PC-3 (cell line): ENCODE measurements at regions not wholly inside any gene's neighbourhood (a gene's known extent, or its start where the extent isn't known, plus 50 kb on each side); places are given as distances from the start of the nearest gene placed in this dataset.
A peak's percentile ranks its signal among the peaks of the same experiment; 100 is the strongest.

Experiments used
- EZH2 ChIP-seq: fragments of 300-600 bp; sonication (generic); IDR thresholded peaks from one replicate; pipeline ENCODE4 v1.6.1; 2017; ENCODE audit warnings: antibody characterized with exemption, mild to moderate bottlenecking, low read length; ENCODE audit not compliant: unreplicated experiment
- TF ChIP-seq, protein P1 (sequence below): fragments of 300-600 bp; sonication (generic); conservative IDR thresholded peaks from 2 replicates; pipeline ENCODE4 v1.5.1; 2017; ENCODE audit warnings: antibody characterized with exemption, low read depth, mild to moderate bottlenecking, low read length

- TF ChIP-seq EZH2, result no peak
- TF ChIP-seq, protein P1, sequence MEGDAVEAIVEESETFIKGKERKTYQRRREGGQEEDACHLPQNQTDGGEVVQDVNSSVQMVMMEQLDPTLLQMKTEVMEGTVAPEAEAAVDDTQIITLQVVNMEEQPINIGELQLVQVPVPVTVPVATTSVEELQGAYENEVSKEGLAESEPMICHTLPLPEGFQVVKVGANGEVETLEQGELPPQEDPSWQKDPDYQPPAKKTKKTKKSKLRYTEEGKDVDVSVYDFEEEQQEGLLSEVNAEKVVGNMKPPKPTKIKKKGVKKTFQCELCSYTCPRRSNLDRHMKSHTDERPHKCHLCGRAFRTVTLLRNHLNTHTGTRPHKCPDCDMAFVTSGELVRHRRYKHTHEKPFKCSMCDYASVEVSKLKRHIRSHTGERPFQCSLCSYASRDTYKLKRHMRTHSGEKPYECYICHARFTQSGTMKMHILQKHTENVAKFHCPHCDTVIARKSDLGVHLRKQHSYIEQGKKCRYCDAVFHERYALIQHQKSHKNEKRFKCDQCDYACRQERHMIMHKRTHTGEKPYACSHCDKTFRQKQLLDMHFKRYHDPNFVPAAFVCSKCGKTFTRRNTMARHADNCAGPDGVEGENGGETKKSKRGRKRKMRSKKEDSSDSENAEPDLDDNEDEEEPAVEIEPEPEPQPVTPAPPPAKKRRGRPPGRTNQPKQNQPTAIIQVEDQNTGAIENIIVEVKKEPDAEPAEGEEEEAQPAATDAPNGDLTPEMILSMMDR, result peak; percentile 60
These were observed 117.2 kb upstream of the LIFR start for GRCh38 chr5:38673671-38674071.
